ENCODE measurements at regions not wholly inside any gene's neighbourhood (a gene's known extent, or its start where the extent isn't known, plus 50 kb on each side); places are given as distances from the start of the nearest gene placed in this dataset.

GRCh38 chr9:89254773-89255125 is 56.2 kb upstream of the CKS2 start:
- Mint-ChIP-seq H3K9me3 (peaks cover 6% of the 10 kb centered on the region), H3K36me3 (ENCODE audit: low read depth) (no peaks in the 10 kb centered on the region), H3K27me3 (ENCODE audit: insufficient read depth) (no peaks in the 10 kb centered on the region), H3K4me1 (no peaks in the 10 kb centered on the region), H3K4me3 (no peak overlapping the region), H3K27ac (no peak overlapping the region)
- Histone ChIP-seq H3K4me1 (ENCODE audit: control insufficient read depth, insufficient read depth, low read length) (no peaks in the 10 kb centered on the region), H3K27me3 (ENCODE audit: control insufficient read depth, insufficient read depth, low read length, poor library complexity, severe bottlenecking) (no peaks in the 10 kb centered on the region), H3K36me3 (ENCODE audit: control insufficient read depth, insufficient read depth, low read length) (no peaks in the 10 kb centered on the region), H3K9ac (ENCODE audit: extremely low read depth, low read length, poor library complexity, severe bottlenecking) (no peak overlapping the region), H3K4me3 (ENCODE audit: low read length) (no peak overlapping the region), H3K9me3 (ENCODE audit: control insufficient read depth, low read length) (no peaks in the 10 kb centered on the region), H3K27ac (ENCODE audit: low read depth, low read length) (no peak overlapping the region)
- WGBS, 2 experiments (ENCODE audit: insufficient coverage in 1 of 2, insufficient read length in 1 of 2) = 90% methylated on average over 8 of the region's 8 CpGs; no CpG with 5 or more reads in 1 of the 2 experiments
- TF ChIP-seq CTCF (conservative IDR thresholded peaks at IDR 0.05) = no peak
- DNase-seq = no peak

GRCh38 chr9:89256225-89256624 is 54.8 kb upstream of the CKS2 start:
- WGBS, 2 experiments (ENCODE audit: insufficient coverage in 1 of 2, insufficient read length in 1 of 2) = 96 to 98% methylated on average over 8 of the region's 8 CpGs
- H3K4me1 ChIP-seq (ENCODE audit: control insufficient read depth, insufficient read depth, low read length) = no peaks in the 10 kb centered on the region
- no peaks in the 10 kb centered on the region for H3K4me1 Mint-ChIP-seq

GRCh38 chr9:89256642-89257041 is 54.4 kb upstream of the CKS2 start:
- no peak overlapping the region for H3K27ac Mint-ChIP-seq
- Histone ChIP-seq H3K36me3 (ENCODE audit: control insufficient read depth, insufficient read depth, low read length) (no peaks in the 10 kb centered on the region), H3K4me1 (ENCODE audit: control insufficient read depth, insufficient read depth, low read length) (no peaks in the 10 kb centered on the region), H3K9me3 (ENCODE audit: control insufficient read depth, low read length) (no peaks in the 10 kb centered on the region), H3K4me3 (ENCODE audit: low read length) (no peak overlapping the region), H3K9ac (ENCODE audit: extremely low read depth, low read length, poor library complexity, severe bottlenecking) (no peak overlapping the region), H3K27me3 (ENCODE audit: control insufficient read depth, insufficient read depth, low read length, poor library complexity, severe bottlenecking) (no peaks in the 10 kb centered on the region), H3K27ac (ENCODE audit: low read depth, low read length) (no peak overlapping the region)
- 90 to 93% methylated on average over 2 to 8 of the region's 8 CpGs for WGBS, 2 experiments (ENCODE audit: insufficient coverage in 1 of 2, insufficient read length in 1 of 2)
- no peak for TF ChIP-seq CTCF (conservative IDR thresholded peaks at IDR 0.05)
- peaks cover 6% of the 10 kb centered on the region for H3K9me3 Mint-ChIP-seq
- no peaks in the 10 kb centered on the region for H3K36me3 Mint-ChIP-seq (ENCODE audit: low read depth)
- H3K4me3 Mint-ChIP-seq = no peak overlapping the region
- no peak for DNase-seq
- no peaks in the 10 kb centered on the region for H3K27me3 Mint-ChIP-seq (ENCODE audit: insufficient read depth)
- H3K4me1 Mint-ChIP-seq = no peaks in the 10 kb centered on the region

More at GRCh38 chr9:89256225-89256624, 54.8 kb upstream of the CKS2 start:
- no peaks in the 10 kb centered on the region for H3K36me3 Mint-ChIP-seq (ENCODE audit: low read depth)
- peaks cover 6% of the 10 kb centered on the region for H3K9me3 Mint-ChIP-seq
- Histone ChIP-seq H3K9ac (ENCODE audit: extremely low read depth, low read length, poor library complexity, severe bottlenecking) (no peak overlapping the region), H3K36me3 (ENCODE audit: control insufficient read depth, insufficient read depth, low read length) (no peaks in the 10 kb centered on the region), H3K4me3 (ENCODE audit: low read length) (no peak overlapping the region), H3K27me3 (ENCODE audit: control insufficient read depth, insufficient read depth, low read length, poor library complexity, severe bottlenecking) (no peaks in the 10 kb centered on the region), H3K27ac (ENCODE audit: low read depth, low read length) (no peak overlapping the region), H3K9me3 (ENCODE audit: control insufficient read depth, low read length) (no peaks in the 10 kb centered on the region)
- no peak for DNase-seq
- H3K27ac Mint-ChIP-seq = no peak overlapping the region
- TF ChIP-seq CTCF (conservative IDR thresholded peaks at IDR 0.05) = no peak
- H3K27me3 Mint-ChIP-seq (ENCODE audit: insufficient read depth) = no peaks in the 10 kb centered on the region
- no peak overlapping the region for H3K4me3 Mint-ChIP-seq
